Effector memory CD4-positive, alpha-beta T cell (primary cell): ENCODE measurements at regions not wholly inside any gene's neighbourhood (a gene's known extent, or its start where the extent isn't known, plus 50 kb on each side); places are given as distances from the start of the nearest gene placed in this dataset.

Experiments
- DNase-seq, 3 donors: peaks; one replicate each; pipeline ENCODE4 v3.0.0-alpha.2; 2020
- H3K27ac ChIP-seq: 2 replicates; pipeline ENCODE4 v1.7.0; 2013; ENCODE audit warnings: mild to moderate bottlenecking, low read length, moderate library complexity; ENCODE audit not compliant: insufficient read depth, poor library complexity, severe bottlenecking
- H3K27me3 ChIP-seq: replicated peaks from 2 replicates; pipeline ENCODE4 v1.7.0; 2013; ENCODE audit warnings: mild to moderate bottlenecking, low read length; ENCODE audit not compliant: insufficient read depth, control insufficient read depth, poor library complexity, severe bottlenecking
- H3K36me3 ChIP-seq: 2 replicates; pipeline ENCODE4 v1.7.0; 2013; ENCODE audit warnings: mild to moderate bottlenecking, low read length, moderate library complexity; ENCODE audit not compliant: control insufficient read depth, insufficient read depth
- H3K4me1 ChIP-seq: 2 replicates; pipeline ENCODE4 v1.7.0; 2013; ENCODE audit warnings: low read length, mild to moderate bottlenecking; ENCODE audit not compliant: control insufficient read depth, insufficient read depth, poor library complexity, severe bottlenecking
- H3K4me3 ChIP-seq: 2 replicates; pipeline ENCODE4 v1.7.0; 2013; ENCODE audit warnings: low read length, low read depth, mild to moderate bottlenecking; ENCODE audit not compliant: insufficient read depth, poor library complexity, severe bottlenecking
- H3K9me3 ChIP-seq: 2 replicates; pipeline ENCODE4 v1.7.0; 2013; ENCODE audit warnings: mild to moderate bottlenecking, low read length, moderate library complexity; ENCODE audit not compliant: control insufficient read depth

GRCh38 chr15:97456521-97457202, 503.8 kb upstream of the ARRDC4 start:
- H3K27ac ChIP-seq = no peak overlapping the region

GRCh38 chr15:97457203-97457847, 503.2 kb upstream of the ARRDC4 start:
- H3K36me3 ChIP-seq = no peaks in the 10 kb centered on the region
- no peak for DNase-seq
- H3K4me3 ChIP-seq = no peak overlapping the region
- H3K27me3 ChIP-seq = no peaks in the 10 kb centered on the region
- no peaks in the 10 kb centered on the region for H3K9me3 ChIP-seq
- no peaks in the 10 kb centered on the region for H3K4me1 ChIP-seq
- no peak overlapping the region for H3K27ac ChIP-seq

More at GRCh38 chr15:97456521-97457202, 503.8 kb upstream of the ARRDC4 start:
- DNase-seq = no peak
- Histone ChIP-seq H3K9me3 (no peaks in the 10 kb centered on the region), H3K36me3 (no peaks in the 10 kb centered on the region), H3K4me3 (no peak overlapping the region), H3K27me3 (no peaks in the 10 kb centered on the region), H3K4me1 (no peaks in the 10 kb centered on the region)

GRCh38 chr15:97459771-97460170, 500.7 kb upstream of the ARRDC4 start:
- H3K4me3 ChIP-seq = no peak overlapping the region
- no peaks in the 10 kb centered on the region for H3K36me3 ChIP-seq
- H3K27me3 ChIP-seq = no peaks in the 10 kb centered on the region
- no peaks in the 10 kb centered on the region for H3K9me3 ChIP-seq
- no peak for DNase-seq
- H3K27ac ChIP-seq = no peak overlapping the region
- H3K4me1 ChIP-seq = no peaks in the 10 kb centered on the region

GRCh38 chr15:97461226-97461625, 499.3 kb upstream of the ARRDC4 start:
- no peak overlapping the region for H3K4me3 ChIP-seq
- no peaks in the 10 kb centered on the region for H3K36me3 ChIP-seq
- no peaks in the 10 kb centered on the region for H3K4me1 ChIP-seq
- no peak for DNase-seq
- H3K27ac ChIP-seq = no peak overlapping the region
- H3K27me3 ChIP-seq = no peaks in the 10 kb centered on the region
- no peaks in the 10 kb centered on the region for H3K9me3 ChIP-seq

- H3K27ac ChIP-seq = no peak overlapping the region
- no peaks in the 10 kb centered on the region for H3K27me3 ChIP-seq
- no peaks in the 10 kb centered on the region for H3K36me3 ChIP-seq
- no peak overlapping the region for H3K4me3 ChIP-seq
- H3K9me3 ChIP-seq = no peaks in the 10 kb centered on the region
- no peak for DNase-seq
- no peaks in the 10 kb centered on the region for H3K4me1 ChIP-seq
These were observed 496.8 kb upstream of the ARRDC4 start for GRCh38 chr15:97463696-97464095.

GRCh38 chr15:97470417-97470816, 490.1 kb upstream of the ARRDC4 start:
- Histone ChIP-seq H3K27ac (no peak overlapping the region), H3K27me3 (no peaks in the 10 kb centered on the region), H3K36me3 (no peaks in the 10 kb centered on the region), H3K4me3 (no peak overlapping the region), H3K4me1 (no peaks in the 10 kb centered on the region), H3K9me3 (no peaks in the 10 kb centered on the region)
- DNase-seq = no peak

- Histone ChIP-seq H3K27me3 (no peaks in the 10 kb centered on the region), H3K9me3 (no peaks in the 10 kb centered on the region), H3K36me3 (no peaks in the 10 kb centered on the region), H3K4me3 (no peak overlapping the region), H3K27ac (no peak overlapping the region), H3K4me1 (no peaks in the 10 kb centered on the region)
- DNase-seq = no peak
These were observed 486.9 kb upstream of the ARRDC4 start for GRCh38 chr15:97473627-97474026.

GRCh38 chr15:97479957-97480356, 480.5 kb upstream of the ARRDC4 start:
- no peak for DNase-seq
- Histone ChIP-seq H3K27me3 (no peaks in the 10 kb centered on the region), H3K4me1 (no peaks in the 10 kb centered on the region), H3K27ac (no peak overlapping the region), H3K9me3 (no peaks in the 10 kb centered on the region), H3K36me3 (no peaks in the 10 kb centered on the region), H3K4me3 (no peak overlapping the region)

- Histone ChIP-seq H3K4me3 (no peak overlapping the region), H3K36me3 (no peaks in the 10 kb centered on the region), H3K9me3 (no peaks in the 10 kb centered on the region), H3K27me3 (no peaks in the 10 kb centered on the region), H3K27ac (no peak overlapping the region), H3K4me1 (no peaks in the 10 kb centered on the region)
- no peak for DNase-seq
These were observed 478.0 kb upstream of the ARRDC4 start for GRCh38 chr15:97482521-97482920.

- H3K4me3 ChIP-seq = no peak overlapping the region
- no peak overlapping the region for H3K27ac ChIP-seq
- no peak for DNase-seq
- no peaks in the 10 kb centered on the region for H3K9me3 ChIP-seq
- no peaks in the 10 kb centered on the region for H3K27me3 ChIP-seq
- H3K36me3 ChIP-seq = no peaks in the 10 kb centered on the region
- H3K4me1 ChIP-seq = no peaks in the 10 kb centered on the region
These were observed 477.3 kb upstream of the ARRDC4 start for GRCh38 chr15:97483232-97483631.
